ENCODE measurements at regions not wholly inside any gene's neighbourhood (a gene's known extent, or its start where the extent isn't known, plus 50 kb on each side); places are given as distances from the start of the nearest gene placed in this dataset.

GRCh38 chr12:24522736-24523135, 426.2 kb downstream of the BCAT1 start:
- DNase-seq, result no peak
- TF ChIP-seq EP300 (IDR thresholded peaks at IDR 0.05) (no peak), POLR2A (IDR thresholded peaks at IDR 0.05) (no peak), POLR2AphosphoS5 (IDR thresholded peaks at IDR 0.05) (no peak), CTCF (IDR thresholded peaks at IDR 0.05) (no peak)
- H3K4me3 ChIP-seq, result no peak overlapping the region
- no peaks in the 10 kb centered on the region for H3K36me3 ChIP-seq
- peaks cover 9 to 21% (median 13%) of the 10 kb centered on the region in 4 donors for H3K9me3 ChIP-seq
- H3K27ac ChIP-seq, result no peak overlapping the region
- H3K4me1 ChIP-seq, result no peaks in the 10 kb centered on the region
- ATAC-seq (ENCODE audit: low FRiP score in 2 of 2), result no peak
- WGBS, 2 donors, result 85 to 94% methylated on average over 1 of the region's 1 CpG
- no peaks in the 10 kb centered on the region for H3K27me3 ChIP-seq

- WGBS, 2 donors, result 91 to 96% methylated on average over 1 of the region's 1 CpG
Observed at GRCh38 chr12:24519759-24520158, 429.1 kb downstream of the BCAT1 start.

GRCh38 chr12:24517000-24517399, 431.9 kb downstream of the BCAT1 start:
- 56 to 59% methylated on average over 1 of the region's 1 CpG for WGBS, 2 donors
- no peak for TF ChIP-seq POLR2AphosphoS5 (IDR thresholded peaks at IDR 0.05)
- TF ChIP-seq EP300 (IDR thresholded peaks at IDR 0.05), result no peak
- TF ChIP-seq CTCF (IDR thresholded peaks at IDR 0.05), result no peak
- TF ChIP-seq POLR2A (IDR thresholded peaks at IDR 0.05), result no peak
- Histone ChIP-seq H3K4me1 (no peaks in the 10 kb centered on the region), H3K27ac (no peak overlapping the region), H3K4me3 (no peak overlapping the region), H3K9me3 (peaks cover 9 to 21% (median 13%) of the 10 kb centered on the region in 4 donors), H3K27me3 (no peaks in the 10 kb centered on the region), H3K36me3 (no peaks in the 10 kb centered on the region)
- DNase-seq (no peak), ATAC-seq (ENCODE audit: low FRiP score in 2 of 2) (no peak)

More at GRCh38 chr12:24519759-24520158, 429.1 kb downstream of the BCAT1 start:
- TF ChIP-seq CTCF (IDR thresholded peaks at IDR 0.05) (no peak), POLR2AphosphoS5 (IDR thresholded peaks at IDR 0.05) (no peak), POLR2A (IDR thresholded peaks at IDR 0.05) (no peak), EP300 (IDR thresholded peaks at IDR 0.05) (no peak)
- ATAC-seq (ENCODE audit: low FRiP score in 2 of 2) (no peak), DNase-seq (no peak)
- Histone ChIP-seq H3K4me1 (no peaks in the 10 kb centered on the region), H3K9me3 (peaks cover 9 to 21% (median 13%) of the 10 kb centered on the region in 4 donors), H3K4me3 (no peak overlapping the region), H3K27me3 (no peaks in the 10 kb centered on the region), H3K36me3 (no peaks in the 10 kb centered on the region), H3K27ac (no peak overlapping the region)

GRCh38 chr12:24510581-24511125, 438.2 kb downstream of the BCAT1 start:
- no peak for ATAC-seq (ENCODE audit: low FRiP score in 2 of 2)
- WGBS, 2 donors, result 63 to 73% methylated on average over 5 of the region's 5 CpGs
- TF ChIP-seq POLR2A (IDR thresholded peaks at IDR 0.05), result no peak
- TF ChIP-seq POLR2AphosphoS5 (IDR thresholded peaks at IDR 0.05), result no peak
- no peak for TF ChIP-seq EP300 (IDR thresholded peaks at IDR 0.05)
- no peak for TF ChIP-seq CTCF (IDR thresholded peaks at IDR 0.05)

GRCh38 chr12:24507827-24508226, 441.1 kb downstream of the BCAT1 start:
- DNase-seq (no peak), ATAC-seq (ENCODE audit: low FRiP score in 2 of 2) (no peak)
- no peaks in the 10 kb centered on the region for H3K27me3 ChIP-seq
- WGBS, 2 donors, result 90 to 94% methylated on average over 2 of the region's 2 CpGs
- H3K27ac ChIP-seq, result no peak overlapping the region
- H3K36me3 ChIP-seq, result no peaks in the 10 kb centered on the region
- TF ChIP-seq EP300 (IDR thresholded peaks at IDR 0.05) (no peak), POLR2AphosphoS5 (IDR thresholded peaks at IDR 0.05) (no peak), POLR2A (IDR thresholded peaks at IDR 0.05) (no peak), CTCF (IDR thresholded peaks at IDR 0.05) (no peak)
- no peaks in the 10 kb centered on the region for H3K9me3 ChIP-seq
- no peaks in the 10 kb centered on the region for H3K4me1 ChIP-seq
- H3K4me3 ChIP-seq, result no peak overlapping the region

More at GRCh38 chr12:24510581-24511125, 438.2 kb downstream of the BCAT1 start:
- Histone ChIP-seq H3K9me3 (no peaks in the 10 kb centered on the region), H3K27me3 (no peaks in the 10 kb centered on the region), H3K4me1 (no peaks in the 10 kb centered on the region), H3K27ac (no peak overlapping the region), H3K36me3 (no peaks in the 10 kb centered on the region), H3K4me3 (no peak overlapping the region)
- no peak for DNase-seq

Measured in upper lobe of left lung (tissue), 6 donors.